Neural progenitor cell (in vitro differentiated cells): ENCODE measurements at regions not wholly inside any gene's neighbourhood (a gene's known extent, or its start where the extent isn't known, plus 50 kb on each side); places are given as distances from the start of the nearest gene placed in this dataset.

ENCODE experiments used
- CTCF ChIP-seq: fragments of 200-600 bp; sonication (generic); IDR thresholded peaks from 2 replicates; pipeline ENCODE4 v1.5.1; 2017; ENCODE audit warnings: antibody characterized with exemption, mild to moderate bottlenecking
- EZH2 ChIP-seq: fragments of 200-600 bp; sonication (generic); IDR thresholded peaks from 2 replicates; pipeline ENCODE4 v1.6.1; 2017; ENCODE audit warnings: antibody characterized with exemption, mild to moderate bottlenecking, moderate library complexity
- EZH2phosphoT487 ChIP-seq: fragments of 200-600 bp; sonication (generic); IDR thresholded peaks from 2 replicates; pipeline ENCODE4 v1.6.1; 2017; ENCODE audit warnings: antibody characterized with exemption

GRCh38 chr2:195596840-195597239 is 60.2 kb upstream of the SLC39A10 start:
- TF ChIP-seq CTCF (no peak), EZH2phosphoT487 (no peak), EZH2 (no peak)
